Keratinocyte (primary cell): ENCODE measurements at regions not wholly inside any gene's neighbourhood (a gene's known extent, or its start where the extent isn't known, plus 50 kb on each side); places are given as distances from the start of the nearest gene placed in this dataset.
A peak's percentile ranks its signal among the peaks of the same experiment; 100 is the strongest.

Experiments
- DNase-seq: peaks from one replicate; pipeline ENCODE4 v3.0.0-alpha.2; 2011; ENCODE audit warnings: low read depth, missing footprints, low spot score
- FAIRE-seq: peaks from 2 replicates; lab custom pipeline; 2011; peaks lifted over from hg19 to GRCh38; lab: Jason Lieb, UNC
- H2AFZ ChIP-seq: 2 replicates; pipeline ENCODE4 v1.6.0; 2012; ENCODE audit warnings: low read length, control low read depth, inconsistent platforms; ENCODE audit not compliant: control insufficient read depth
- H3K27ac ChIP-seq: 2 replicates; pipeline ENCODE4 v1.5.1; 2011; ENCODE audit warnings: low read length; ENCODE audit not compliant: control insufficient read depth, insufficient read depth
- H3K27me3 ChIP-seq: 3 replicates; pipeline ENCODE4 v1.6.0; 2011; ENCODE audit warnings: low read length; ENCODE audit not compliant: control insufficient read depth, insufficient read depth; ENCODE audit errors: extremely low read depth
- H3K36me3 ChIP-seq, 2 experiments: 2 replicates in 1 of 2; 3 replicates in 1 of 2; pipeline ENCODE4 v1.5.1; 2011; ENCODE audit warnings: low read length in 2 of 2, mild to moderate bottlenecking in 1 of 2; ENCODE audit not compliant: control insufficient read depth in 2 of 2, insufficient read depth in 2 of 2; ENCODE audit errors: extremely low read depth in 1 of 2
- H3K4me1 ChIP-seq: 3 replicates; pipeline ENCODE4 v1.5.1; 2011; ENCODE audit warnings: low read length; ENCODE audit not compliant: control insufficient read depth, insufficient read depth; ENCODE audit errors: extremely low read depth
- H3K4me2 ChIP-seq: 3 replicates; pipeline ENCODE4 v1.6.0; 2011; ENCODE audit warnings: low read depth, low read length; ENCODE audit not compliant: control insufficient read depth, insufficient read depth; ENCODE audit errors: extremely low read depth
- H3K4me3 ChIP-seq, 3 experiments: fragments of 200-600 bp in 1 of 3; sonication (generic) in 1 of 3; 2 replicates in 2 of 3; 3 replicates in 1 of 3; pipeline ENCODE4 v1.5.1; 2011 to 2016; ENCODE audit warnings: low read length in 3 of 3, mild to moderate bottlenecking in 3 of 3, control low read depth in 2 of 3, inconsistent platforms in 1 of 3, low read depth in 1 of 3, mixed read lengths in 1 of 3, mixed run types in 1 of 3, moderate library complexity in 1 of 3; ENCODE audit not compliant: control insufficient read depth in 2 of 3, insufficient read depth in 2 of 3; ENCODE audit errors: extremely low read depth in 1 of 3
- H3K79me2 ChIP-seq: 2 replicates; pipeline ENCODE4 v1.6.0; 2012; ENCODE audit warnings: low read length; ENCODE audit not compliant: control insufficient read depth, insufficient read depth
- H3K9ac ChIP-seq: 3 replicates; pipeline ENCODE4 v1.6.0; 2011; ENCODE audit warnings: low read length; ENCODE audit not compliant: control insufficient read depth, insufficient read depth; ENCODE audit errors: extremely low read depth
- H3K9me1 ChIP-seq: 3 replicates; pipeline ENCODE4 v1.6.0; 2011; ENCODE audit warnings: low read length; ENCODE audit not compliant: control insufficient read depth, insufficient read depth; ENCODE audit errors: extremely low read depth
- H3K9me3 ChIP-seq: 2 replicates; pipeline ENCODE4 v1.5.1; 2012; ENCODE audit warnings: low read depth, low read length; ENCODE audit not compliant: control insufficient read depth
- H4K20me1 ChIP-seq: 3 replicates; pipeline ENCODE4 v1.6.0; 2011; ENCODE audit warnings: low read length; ENCODE audit not compliant: control insufficient read depth, insufficient read depth; ENCODE audit errors: extremely low read depth
- CTCF ChIP-seq, 3 experiments: IDR thresholded peaks in 1 of 3; conservative IDR thresholded peaks in 1 of 3; optimal IDR thresholded peaks in 1 of 3; 2 replicates in 2 of 3; 3 replicates in 1 of 3; pipeline versions ENCODE3 to v1.5.1; 2011; ENCODE audit warnings: low read length in 3 of 3, mild to moderate bottlenecking in 3 of 3, moderate library complexity in 2 of 3, control low read depth in 1 of 3, inconsistent platforms in 1 of 3; ENCODE audit not compliant: insufficient read depth in 2 of 3; ENCODE audit errors: extremely low read depth in 1 of 3
- EZH2 ChIP-seq: IDR thresholded peaks from one replicate; pipeline ENCODE4 v1.6.1; 2012; ENCODE audit warnings: inconsistent platforms, mild to moderate bottlenecking, low read length, moderate library complexity
- dilution Hi-C: fragments of 300-500 bp; cut with MboI; formaldehyde crosslinking; loops from one replicate; pipeline ENCODE4 v1.7.0; 2020; ENCODE audit warnings: low sequenced_read_pairs; ENCODE audit not compliant: extremely low pct_ligation_motif_present

- Histone ChIP-seq H3K79me2 (no peaks in the 10 kb centered on the region), H3K27ac (no peak overlapping the region), H3K9me3 (no peaks in the 10 kb centered on the region), H3K9me1 (no peaks in the 10 kb centered on the region), H3K36me3 (no peaks in the 10 kb centered on the region), H3K9ac (no peak overlapping the region), H3K27me3 (no peaks in the 10 kb centered on the region), H4K20me1 (no peaks in the 10 kb centered on the region), H3K4me1 (no peaks in the 10 kb centered on the region), H2AFZ (peak overlapping the region; percentile 69), H3K4me2 (no peak overlapping the region), H3K4me3 (no peak overlapping the region)
- DNase-seq (no peak), FAIRE-seq (peak; percentile 36)
- TF ChIP-seq CTCF (optimal IDR thresholded peaks at IDR 0.05 in 1 of 3, IDR thresholded peaks at IDR 0.05 in 1 of 3, conservative IDR thresholded peaks at IDR 0.05 in 1 of 3; ENCODE audit: extremely low read depth in 1 of 3, insufficient read depth in 2 of 3, low read length in 3 of 3) (no peak), EZH2 (no peak)
- dilution Hi-C loops: no loop called here
Observed at GRCh38 chr4:90061881-90062280, 65.3 kb upstream of the CCSER1 start.

- Histone ChIP-seq H3K36me3 (no peaks in the 10 kb centered on the region), H3K4me1 (peaks cover 5% of the 10 kb centered on the region), H3K9ac (no peak overlapping the region), H3K9me3 (no peaks in the 10 kb centered on the region), H2AFZ (no peak overlapping the region), H3K27ac (no peak overlapping the region), H3K4me2 (no peak overlapping the region), H3K27me3 (no peaks in the 10 kb centered on the region), H3K9me1 (no peaks in the 10 kb centered on the region), H3K79me2 (no peaks in the 10 kb centered on the region), H3K4me3 (no peak overlapping the region), H4K20me1 (no peaks in the 10 kb centered on the region)
- no peak for TF ChIP-seq CTCF (optimal IDR thresholded peaks at IDR 0.05 in 1 of 3, IDR thresholded peaks at IDR 0.05 in 1 of 3, conservative IDR thresholded peaks at IDR 0.05 in 1 of 3; ENCODE audit: extremely low read depth in 1 of 3, insufficient read depth in 2 of 3, low read length in 3 of 3)
- DNase-seq (no peak), FAIRE-seq (no peak)
- dilution Hi-C loops: no loop called here
Observed at GRCh38 chr4:90064196-90064595, 63.0 kb upstream of the CCSER1 start.
